Adrenal gland (tissue), 9 donors: ENCODE measurements at regions not wholly inside any gene's neighbourhood (a gene's known extent, or its start where the extent isn't known, plus 50 kb on each side); places are given as distances from the start of the nearest gene placed in this dataset.
"Not testable (repeated sequence)": the region's sequence is repeated elsewhere in the genome, so short reads cannot be mapped to it uniquely, and the experiment has no call there.

Source experiments
- DNase-seq, 7 donors: peaks; one replicate each; pipeline ENCODE4 v3.0.0-alpha.2; 2019 to 2020
- H3K27ac ChIP-seq, 5 donors: fragments of 200-600 bp; sonication (generic) in 4 of 5; 1 replicate in 3 of 5; 2 replicates in 2 of 5; pipeline versions ENCODE4 v1.5.1 to v1.8.0; 2016 to 2020; ENCODE audit warnings: mild to moderate bottlenecking in 1 of 5
- H3K27me3 ChIP-seq: fragments of 200-600 bp; 2 replicates; pipeline ENCODE4 v1.8.0; 2021
- H3K36me3 ChIP-seq, 2 donors: fragments of 200-600 bp; replicated peaks in 1 of 2; 1 replicate in 1 of 2; 2 replicates in 1 of 2; pipeline versions ENCODE4 v1.5.1 to v1.8.0; 2018 to 2022
- H3K4me1 ChIP-seq, 2 donors: fragments of 200-600 bp; replicated peaks in 1 of 2; 1 replicate in 1 of 2; 2 replicates in 1 of 2; pipeline versions ENCODE4 v1.5.1 to v1.8.0; 2018 to 2021
- H3K4me3 ChIP-seq, 4 donors: fragments of 200-600 bp; sonication (generic) in 3 of 4; one replicate each; pipeline ENCODE4 v1.5.1; 2016 to 2018
- H3K9me3 ChIP-seq, 3 donors: fragments of 200-600 bp; sonication (generic) in 1 of 3; replicated peaks in 1 of 3; 1 replicate in 2 of 3; 2 replicates in 1 of 3; pipeline versions ENCODE4 v1.5.1 to v1.8.0; 2016 to 2021
- POLR2A ChIP-seq, 2 donors: fragments of 450-650 bp; IDR thresholded peaks; one replicate each; pipeline ENCODE4 v1.6.1; 2017; ENCODE audit warnings: antibody characterized with exemption in 2 of 2, mild to moderate bottlenecking in 2 of 2, moderate library complexity in 1 of 2
- WGBS, 4 donors: extraction: QIAGEN DNeasy Blood & Tissue Kit in 2 of 4; methylation state at CpG; one replicate each; pipeline versions ENCODE4 v1.1.5 to v1.1.7; 2013 to 2017; 5-methylcytosine and 5-hydroxymethylcytosine counted together
- intact Hi-C, 2 donors: fragments of 100-400 bp; cut with DNase I; formaldehyde crosslinking; loops; one replicate each; pipeline versions ENCODE4 v1.14.1 to v1.15.0; 2022 to 2023
- TF ChIP-seq, protein P1 (sequence below), 6 experiments: fragments of 450-650 bp in 4 of 6; fragments of 200-600 bp in 2 of 6; sonication (generic) in 1 of 6; IDR thresholded peaks; 1 replicate in 5 of 6; 2 replicates in 1 of 6; pipeline versions ENCODE4 v1.5.1 to v1.8.0; 2016 to 2021; ENCODE audit warnings: antibody characterized with exemption in 6 of 6, mild to moderate bottlenecking in 2 of 6, moderate library complexity in 1 of 6
- donor health status: healthy with polysubstance abuse.
- donor health status: Bipolar disorder and iron deficiency.
- donor health status: DM: yes; HTN: yes; CAD: no.
- donor health status: DM: no; HTN: no; CAD: no.
- donor health status: DM: no; HTN: no; CAD: no.

DNA sequence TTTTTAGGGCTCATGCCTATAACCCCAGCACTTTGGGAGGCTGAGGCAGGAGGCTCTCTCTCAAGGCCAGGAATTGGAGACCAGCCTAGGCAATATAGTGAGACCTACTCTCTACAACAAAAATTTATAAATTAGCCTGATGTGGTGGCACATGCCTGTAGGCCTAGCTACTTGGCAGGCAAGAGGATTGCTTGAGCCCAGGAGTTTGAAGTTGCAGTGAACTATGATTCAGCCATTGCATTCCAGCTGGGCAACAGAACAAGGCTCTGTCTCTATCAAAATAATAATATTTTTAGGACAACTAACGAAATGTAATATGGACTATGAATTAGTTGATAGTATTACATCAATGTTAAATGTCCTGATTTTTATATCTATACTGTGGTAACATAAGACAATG is 68.8 kb upstream of the ARID1A start:
- H3K27me3 ChIP-seq: no peaks in the 10 kb centered on the region
- intact Hi-C loops: no loop called here
- H3K4me1 ChIP-seq: peaks cover 0 to 22% of the 10 kb centered on the region in 2 donors
- peak overlapping the region in 2 of 5 donors; percentile 15 to 21 for H3K27ac ChIP-seq
- no peaks in the 10 kb centered on the region for H3K9me3 ChIP-seq
- no peak overlapping the region for H3K4me3 ChIP-seq
- WGBS, 4 donors: 29 to 39% (median 34%) methylated on average over 1 of the region's 1 CpG
- no peaks in the 10 kb centered on the region for H3K36me3 ChIP-seq
- DNase-seq: peak in 6 of 7 donors; percentile 41 to 54 (median 44)
- TF ChIP-seq POLR2A (IDR thresholded peaks at IDR 0.05): no peak
- TF ChIP-seq, protein P1, sequence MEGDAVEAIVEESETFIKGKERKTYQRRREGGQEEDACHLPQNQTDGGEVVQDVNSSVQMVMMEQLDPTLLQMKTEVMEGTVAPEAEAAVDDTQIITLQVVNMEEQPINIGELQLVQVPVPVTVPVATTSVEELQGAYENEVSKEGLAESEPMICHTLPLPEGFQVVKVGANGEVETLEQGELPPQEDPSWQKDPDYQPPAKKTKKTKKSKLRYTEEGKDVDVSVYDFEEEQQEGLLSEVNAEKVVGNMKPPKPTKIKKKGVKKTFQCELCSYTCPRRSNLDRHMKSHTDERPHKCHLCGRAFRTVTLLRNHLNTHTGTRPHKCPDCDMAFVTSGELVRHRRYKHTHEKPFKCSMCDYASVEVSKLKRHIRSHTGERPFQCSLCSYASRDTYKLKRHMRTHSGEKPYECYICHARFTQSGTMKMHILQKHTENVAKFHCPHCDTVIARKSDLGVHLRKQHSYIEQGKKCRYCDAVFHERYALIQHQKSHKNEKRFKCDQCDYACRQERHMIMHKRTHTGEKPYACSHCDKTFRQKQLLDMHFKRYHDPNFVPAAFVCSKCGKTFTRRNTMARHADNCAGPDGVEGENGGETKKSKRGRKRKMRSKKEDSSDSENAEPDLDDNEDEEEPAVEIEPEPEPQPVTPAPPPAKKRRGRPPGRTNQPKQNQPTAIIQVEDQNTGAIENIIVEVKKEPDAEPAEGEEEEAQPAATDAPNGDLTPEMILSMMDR (IDR thresholded peaks at IDR 0.05): no peak

DNA sequence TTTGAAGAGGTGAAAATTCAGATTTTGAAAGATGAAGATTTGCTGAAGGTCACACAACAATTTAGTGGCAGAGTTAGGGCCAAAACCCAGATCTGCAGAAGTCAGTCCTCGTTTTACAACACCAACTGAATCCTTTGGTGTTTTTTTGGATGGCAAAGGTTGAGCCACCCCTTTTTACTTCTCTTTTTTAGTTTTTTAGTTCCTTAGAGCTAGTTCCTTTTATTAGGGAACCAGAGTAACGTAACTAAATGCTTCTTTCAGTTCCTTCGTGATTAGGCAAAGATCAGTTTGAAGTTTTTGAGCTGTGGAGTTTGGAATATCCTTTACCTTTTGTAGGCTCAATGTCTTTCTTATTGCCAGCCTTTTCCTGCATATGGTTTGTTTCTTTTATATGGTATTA is 67.9 kb upstream of the ARID1A start:
- Histone ChIP-seq H3K27me3 (no peaks in the 10 kb centered on the region), H3K4me3 (no peak overlapping the region), H3K4me1 (peaks cover 0 to 23% of the 10 kb centered on the region in 2 donors), H3K36me3 (no peaks in the 10 kb centered on the region), H3K27ac (peak overlapping the region in 1 of 5 donors; percentile 45), H3K9me3 (no peaks in the 10 kb centered on the region)
- no peak for DNase-seq
- WGBS, 4 donors: 57 to 69% (median 59%) methylated on average over 3 of the region's 3 CpGs
- intact Hi-C loops: no loop called here
- no peak for TF ChIP-seq POLR2A (IDR thresholded peaks at IDR 0.05)
- TF ChIP-seq, protein P1 (IDR thresholded peaks at IDR 0.05): no peak

DNA sequence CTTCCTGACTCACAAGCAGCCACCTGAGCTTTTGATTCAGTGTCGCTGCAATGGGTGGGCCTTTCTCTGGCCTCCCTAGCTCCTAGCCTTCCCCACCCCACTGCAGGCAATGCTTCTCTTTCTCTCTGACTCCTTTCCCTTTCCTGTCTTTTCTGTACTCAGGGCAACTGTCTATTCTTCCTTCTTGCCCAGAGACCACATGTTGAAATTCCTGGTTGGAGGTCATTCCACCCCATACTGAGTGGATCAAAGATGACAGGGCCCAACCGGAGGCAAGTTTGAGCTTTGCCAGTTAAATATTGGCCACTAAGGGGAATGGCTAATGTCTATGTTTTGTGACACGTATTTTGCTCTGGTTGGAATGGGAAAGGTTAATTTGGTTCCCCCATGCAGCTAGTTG is 65.2 kb upstream of the ARID1A start:
- no peak for DNase-seq
- peaks cover 0 to 23% of the 10 kb centered on the region in 2 donors for H3K4me1 ChIP-seq
- no peaks in the 10 kb centered on the region for H3K27me3 ChIP-seq
- no peak overlapping the region for H3K4me3 ChIP-seq
- intact Hi-C loops: no loop called here
- TF ChIP-seq, protein P1 (IDR thresholded peaks at IDR 0.05): no peak
- no peak for TF ChIP-seq POLR2A (IDR thresholded peaks at IDR 0.05)
- no peaks in the 10 kb centered on the region for H3K9me3 ChIP-seq
- no peak overlapping the region for H3K27ac ChIP-seq
- H3K36me3 ChIP-seq: no peaks in the 10 kb centered on the region
- 83 to 90% (median 86%) methylated on average over 3 of the region's 3 CpGs for WGBS, 4 donors

DNA sequence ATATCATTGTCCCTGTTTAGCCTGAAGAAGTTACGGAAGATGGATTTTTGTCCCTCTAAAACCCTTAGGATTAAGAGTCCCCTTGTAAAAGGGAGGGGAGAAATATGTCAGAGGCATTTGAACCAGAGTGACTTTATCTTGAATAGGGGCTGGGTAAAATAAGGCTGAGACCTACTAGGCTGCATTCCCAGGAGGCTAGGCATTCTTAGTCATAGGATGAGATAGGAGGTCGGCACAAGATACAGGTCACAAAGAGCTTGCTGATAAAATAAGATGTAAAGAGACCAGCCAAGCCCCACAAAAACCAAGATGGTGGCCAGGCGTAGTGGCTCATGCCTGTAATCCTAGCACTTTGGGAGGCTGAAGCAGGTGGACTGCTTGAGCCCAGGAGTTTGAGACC is 60.0 kb upstream of the ARID1A start:
- H3K9me3 ChIP-seq, intact Hi-C loops, DNase-seq, H3K36me3 ChIP-seq, H3K4me1 ChIP-seq, H3K27me3 ChIP-seq, H3K27ac ChIP-seq, H3K4me3 ChIP-seq: not testable (repeated sequence)
- WGBS, 4 donors: 68 to 88% (median 77%) methylated on average over 3 of the region's 3 CpGs

DNA sequence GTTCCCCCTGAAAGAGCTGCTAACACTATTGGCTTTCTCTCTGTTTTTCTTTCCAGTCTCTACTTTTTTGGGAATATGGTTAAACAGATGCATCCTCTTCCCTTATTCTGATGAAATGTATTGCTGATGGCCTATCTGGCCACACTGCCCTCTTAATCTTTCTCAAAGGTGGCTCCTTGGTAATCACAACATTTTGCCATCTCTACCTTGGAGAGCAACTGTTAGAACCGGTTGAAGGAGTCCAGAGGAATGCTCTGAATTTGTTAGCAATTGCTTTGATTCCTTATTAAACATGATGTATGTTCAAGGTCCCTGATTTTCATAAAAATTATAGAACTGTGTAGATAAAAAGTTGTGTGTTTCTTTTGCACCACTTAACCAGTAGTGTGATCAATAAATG is 50.1 kb upstream of the ARID1A start:
- intact Hi-C loops: no loop called here
- no peak for DNase-seq
- no peaks in the 10 kb centered on the region for H3K4me1 ChIP-seq
- no peaks in the 10 kb centered on the region for H3K36me3 ChIP-seq
- no peak overlapping the region for H3K4me3 ChIP-seq
- H3K27ac ChIP-seq: no peak overlapping the region
- 63 to 88% (median 82%) methylated on average over 1 of the region's 1 CpG for WGBS, 4 donors
- H3K27me3 ChIP-seq: no peaks in the 10 kb centered on the region
- H3K9me3 ChIP-seq: no peaks in the 10 kb centered on the region
- TF ChIP-seq POLR2A (IDR thresholded peaks at IDR 0.05): no peak
- TF ChIP-seq, protein P1 (IDR thresholded peaks at IDR 0.05): no peak
